Transverse colon (tissue), 4 donors: ENCODE measurements at regions not wholly inside any gene's neighbourhood (a gene's known extent, or its start where the extent isn't known, plus 50 kb on each side); places are given as distances from the start of the nearest gene placed in this dataset.

Experiments
- DNase-seq: peaks from one replicate; pipeline ENCODE4 v3.0.0-alpha.2; 2019
- H3K27ac ChIP-seq, 4 donors: fragments of 200-600 bp; sonication (generic); 2 replicates each; pipeline ENCODE4 v1.5.1; 2016 to 2018; ENCODE audit warnings: inconsistent platforms in 4 of 4
- H3K27me3 ChIP-seq: fragments of 200-600 bp; sonication (generic); 2 replicates; pipeline ENCODE4 v1.5.1; 2017; ENCODE audit warnings: inconsistent platforms
- H3K36me3 ChIP-seq, 4 donors: fragments of 200-600 bp; sonication (generic); 2 replicates each; pipeline ENCODE4 v1.5.1; 2017 to 2019; ENCODE audit warnings: inconsistent platforms in 4 of 4
- H3K4me1 ChIP-seq, 4 donors: fragments of 200-600 bp; sonication (generic); 2 replicates each; pipeline ENCODE4 v1.5.1; 2017 to 2020; ENCODE audit warnings: inconsistent platforms in 4 of 4
- H3K4me3 ChIP-seq, 4 donors: fragments of 200-600 bp; sonication (generic); 1 replicate in 1 of 4; 2 replicates in 3 of 4; pipeline versions ENCODE4 v1.5.1 to v1.6.1; 2017 to 2019; ENCODE audit warnings: inconsistent platforms in 4 of 4
- H3K9me3 ChIP-seq, 2 donors: fragments of 200-600 bp; sonication (generic); 2 replicates each; pipeline ENCODE4 v1.5.1; 2017 to 2019; ENCODE audit warnings: inconsistent platforms in 2 of 2
- CTCF ChIP-seq, 5 experiments: fragments of 200-600 bp in 3 of 5; fragments of 450-650 bp in 2 of 5; sonication (generic) in 3 of 5; IDR thresholded peaks; 1 replicate in 2 of 5; 2 replicates in 3 of 5; pipeline ENCODE4 v1.5.1; 2016 to 2017; ENCODE audit warnings: antibody characterized with exemption in 5 of 5, inconsistent platforms in 3 of 5, mild to moderate bottlenecking in 2 of 5, moderate library complexity in 1 of 5
- EP300 ChIP-seq: sonication (generic); formaldehyde crosslinking; IDR thresholded peaks from one replicate; pipeline ENCODE4 v1.6.1; 2017; ENCODE audit warnings: antibody characterized with exemption, low read depth
- POLR2A ChIP-seq: fragments of 450-650 bp; IDR thresholded peaks from one replicate; pipeline ENCODE4 v1.6.1; 2016; ENCODE audit warnings: antibody characterized with exemption, mild to moderate bottlenecking, moderate library complexity
- POLR2AphosphoS5 ChIP-seq, 3 donors: sonication (generic); formaldehyde crosslinking; IDR thresholded peaks; one replicate each; pipeline ENCODE4 v1.6.1; 2016; ENCODE audit warnings: antibody characterized with exemption in 3 of 3
- WGBS, 2 donors: methylation state at CpG; one replicate each; pipeline ENCODE4 v1.1.5; 2018; ENCODE audit warnings: low coverage in 1 of 2; 5-methylcytosine and 5-hydroxymethylcytosine counted together
- in situ Hi-C, 4 donors: fragments of 200-750 bp; cut with MboI; loops; one replicate each; pipeline versions ENCODE4 v1.15.0 to v1.15.1; 2017; ENCODE audit warnings: low sequenced_read_pairs in 3 of 4, low pct_ligation_motif_present in 1 of 4, low pct_unique_long_range_greater_than_20kb in 1 of 4
- intact Hi-C: fragments of 100-400 bp; cut with DNase I; formaldehyde crosslinking; loops from one replicate; pipeline ENCODE4 v1.15.1; 2023; ENCODE audit warnings: low total_unique reads

DNA sequence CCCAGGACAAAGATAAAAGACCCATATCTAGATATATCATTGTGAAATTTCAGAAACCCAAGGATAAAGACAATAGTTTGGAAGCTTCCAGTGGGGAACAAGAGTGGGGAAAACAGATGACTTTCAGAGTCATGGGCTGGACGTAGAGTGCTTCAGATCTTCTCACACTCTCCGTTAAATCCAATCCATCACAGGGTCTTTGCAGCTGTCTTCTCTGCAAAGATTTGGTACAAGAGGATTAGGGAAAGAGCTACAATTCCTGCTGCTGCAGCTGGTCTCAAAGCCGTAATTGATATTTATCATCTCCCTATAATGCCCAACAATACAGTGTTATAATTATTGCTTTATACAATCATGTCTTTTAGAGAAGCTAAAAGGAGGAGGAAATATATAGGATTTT is 63.4 kb upstream of the CLPB start:
- no peaks in the 10 kb centered on the region for H3K36me3 ChIP-seq
- TF ChIP-seq EP300 (no peak), CTCF (IDR thresholded peaks at IDR 0.05) (no peak), POLR2A (no peak), POLR2AphosphoS5 (IDR thresholded peaks at IDR 0.05) (no peak)
- in situ Hi-C loops (loop anchor here in 1 of 4 donors (25.0 kb wide), 1 partner anchor 165 kb away; the partner anchor contains the start of gene PDE2A), intact Hi-C loops (no loop called here)
- WGBS, 2 donors = 52 to 56% methylated on average over 3 of the region's 3 CpGs
- no peak for DNase-seq
- H3K4me3 ChIP-seq = no peak overlapping the region
- H3K27ac ChIP-seq = no peak overlapping the region
- peaks cover 0 to 6% (median 0%) of the 10 kb centered on the region in 4 donors for H3K4me1 ChIP-seq
- H3K9me3 ChIP-seq = peaks cover 5 to 9% of the 10 kb centered on the region in 2 donors
- no peaks in the 10 kb centered on the region for H3K27me3 ChIP-seq

DNA sequence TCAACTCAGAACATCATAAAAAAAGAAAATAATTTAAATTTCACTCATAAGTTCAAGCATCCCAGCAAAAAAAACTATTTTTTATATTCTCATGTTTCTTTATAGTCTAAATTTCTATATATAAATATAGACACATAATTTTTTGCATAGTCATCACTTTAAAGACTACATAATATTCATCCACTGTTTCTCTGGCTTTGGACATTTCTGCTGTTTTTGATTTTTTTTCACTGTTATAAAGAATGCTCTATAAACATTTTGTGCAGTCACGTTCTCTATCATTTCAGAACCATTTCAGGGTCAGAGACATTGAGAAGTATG is 59.7 kb upstream of the CLPB start:
- no peaks in the 10 kb centered on the region for H3K9me3 ChIP-seq
- in situ Hi-C loops (loop anchor here in 1 of 4 donors (25.0 kb wide), 1 partner anchor 168 kb away; the partner anchor contains the start of gene PDE2A), intact Hi-C loops (no loop called here)
- DNase-seq = no peak
- no peaks in the 10 kb centered on the region for H3K27me3 ChIP-seq
- no peak overlapping the region for H3K27ac ChIP-seq
- no peak for TF ChIP-seq POLR2A
- TF ChIP-seq EP300 = no peak
- no peak for TF ChIP-seq POLR2AphosphoS5 (IDR thresholded peaks at IDR 0.05)
- no peak for TF ChIP-seq CTCF (IDR thresholded peaks at IDR 0.05)
- 69 to 80% methylated on average over 1 of the region's 1 CpG for WGBS, 2 donors
- H3K36me3 ChIP-seq = no peaks in the 10 kb centered on the region
- H3K4me3 ChIP-seq = no peak overlapping the region
- H3K4me1 ChIP-seq = peaks cover 0 to 6% (median 0%) of the 10 kb centered on the region in 4 donors

- no peak for DNase-seq
- H3K9me3 ChIP-seq = no peaks in the 10 kb centered on the region
- in situ Hi-C loops (loop anchor here in 1 of 4 donors (25.0 kb wide), 1 partner anchor 169 kb away; the partner anchor contains the start of gene PDE2A), intact Hi-C loops (no loop called here)
- no peak overlapping the region for H3K27ac ChIP-seq
- no peak for TF ChIP-seq POLR2A
- TF ChIP-seq POLR2AphosphoS5 (IDR thresholded peaks at IDR 0.05) = no peak
- no peak for TF ChIP-seq EP300
- TF ChIP-seq CTCF (IDR thresholded peaks at IDR 0.05) = no peak
- peaks cover 0 to 4% (median 0%) of the 10 kb centered on the region in 4 donors for H3K4me1 ChIP-seq
- WGBS, 2 donors = 69% methylated on average over 2 of the region's 2 CpGs; no CpG with 5 or more reads in 1 of the 2 donors
- no peaks in the 10 kb centered on the region for H3K36me3 ChIP-seq
- H3K4me3 ChIP-seq = no peak overlapping the region
- H3K27me3 ChIP-seq = no peaks in the 10 kb centered on the region
These were observed 59.2 kb upstream of the CLPB start for GRCh38 chr11:72493426-72494108.

GRCh38 chr11:72491001-72491400 is 56.7 kb upstream of the CLPB start:
- H3K27ac ChIP-seq = no peak overlapping the region
- TF ChIP-seq POLR2A = no peak
- no peak for TF ChIP-seq POLR2AphosphoS5 (IDR thresholded peaks at IDR 0.05)
- TF ChIP-seq CTCF (IDR thresholded peaks at IDR 0.05) = no peak
- TF ChIP-seq EP300 = no peak
- H3K9me3 ChIP-seq = no peaks in the 10 kb centered on the region
- in situ Hi-C loops (loop anchor here in 1 of 4 donors (25.0 kb wide), 1 partner anchor 171 kb away; the partner anchor contains the start of gene PDE2A), intact Hi-C loops (no loop called here)
- no peaks in the 10 kb centered on the region for H3K36me3 ChIP-seq
- H3K4me3 ChIP-seq = no peak overlapping the region
- no peaks in the 10 kb centered on the region for H3K4me1 ChIP-seq
- 44 to 80% methylated on average over 1 to 2 of the region's 2 CpGs for WGBS, 2 donors
- DNase-seq = no peak
- H3K27me3 ChIP-seq = peaks cover under 1% of the 10 kb centered on the region
